Bone marrow (tissue), 2 donors: ENCODE measurements at regions not wholly inside any gene's neighbourhood (a gene's known extent, or its start where the extent isn't known, plus 50 kb on each side); places are given as distances from the start of the nearest gene placed in this dataset.
"Not testable (repeated sequence)": the region's sequence is repeated elsewhere in the genome, so short reads cannot be mapped to it uniquely, and the experiment has no call there.

Experiments used
- DNase-seq, 2 donors: peaks; one replicate each; lab custom pipeline; 2025; lab: John Stamatoyannopoulos, UW

GRCh38 chr1:234795711-234796437 lies 185.9 kb upstream of the IRF2BP2 start:
- not testable (repeated sequence) for DNase-seq

GRCh38 chr1:234795007-234795406 lies 185.0 kb upstream of the IRF2BP2 start:
- not testable (repeated sequence) for DNase-seq

GRCh38 chr1:234794452-234794851 lies 184.5 kb upstream of the IRF2BP2 start:
- not testable (repeated sequence) for DNase-seq

GRCh38 chr1:234793924-234794323 lies 183.9 kb upstream of the IRF2BP2 start:
- not testable (repeated sequence) for DNase-seq

GRCh38 chr1:234792221-234792864 lies 182.4 kb upstream of the IRF2BP2 start:
- DNase-seq, result not testable (repeated sequence)

GRCh38 chr1:234791615-234792014 lies 181.6 kb upstream of the IRF2BP2 start:
- not testable (repeated sequence) for DNase-seq

- DNase-seq, result not testable (repeated sequence)
These were observed 180.4 kb upstream of the IRF2BP2 start for GRCh38 chr1:234790333-234790732.

- DNase-seq, result not testable (repeated sequence)
These were observed 177.1 kb upstream of the IRF2BP2 start for GRCh38 chr1:234787011-234787584.

- DNase-seq, result not testable (repeated sequence)
These were observed 175.9 kb upstream of the IRF2BP2 start for GRCh38 chr1:234785922-234786321.

- not testable (repeated sequence) for DNase-seq
These were observed 175.5 kb upstream of the IRF2BP2 start for GRCh38 chr1:234785471-234785919.

- not testable (repeated sequence) for DNase-seq
These were observed 174.1 kb upstream of the IRF2BP2 start for GRCh38 chr1:234784108-234784507.

- no peak for DNase-seq
These were observed 172.8 kb upstream of the IRF2BP2 start for GRCh38 chr1:234782791-234783190.

GRCh38 chr1:234782105-234782751 lies 172.2 kb upstream of the IRF2BP2 start:
- no peak for DNase-seq

- no peak for DNase-seq
These were observed 171.5 kb upstream of the IRF2BP2 start for GRCh38 chr1:234781241-234782065.

GRCh38 chr1:234780531-234781162 lies 170.7 kb upstream of the IRF2BP2 start:
- no peak for DNase-seq

GRCh38 chr1:234780112-234780511 lies 170.1 kb upstream of the IRF2BP2 start:
- DNase-seq, result no peak

- DNase-seq, result not testable (repeated sequence)
These were observed 169.6 kb upstream of the IRF2BP2 start for GRCh38 chr1:234779600-234779999.

- DNase-seq, result no peak
These were observed 169.2 kb upstream of the IRF2BP2 start for GRCh38 chr1:234779160-234779538.

GRCh38 chr1:234778221-234779159 lies 168.5 kb upstream of the IRF2BP2 start:
- DNase-seq, result peak; percentile 46 to 61

- no peak for DNase-seq
These were observed 167.9 kb upstream of the IRF2BP2 start for GRCh38 chr1:234777856-234778220.
